Stimulated activated CD4-positive, alpha-beta T cell treated with anti-CD3 and anti-CD28 coated beads, Interleukin-4, amount 100 ng/mL, for 4 hours (primary cell): ENCODE measurements at regions not wholly inside any gene's neighbourhood (a gene's known extent, or its start where the extent isn't known, plus 50 kb on each side); places are given as distances from the start of the nearest gene placed in this dataset.

Experiments used
- DNase-seq, 2 experiments: peaks; one replicate each; pipeline ENCODE4 v3.0.0-alpha.2; 2020

- DNase-seq, result no peak
Observed at GRCh38 chr2:180656455-180656847, 324.0 kb upstream of the UBE2E3 start.

- no peak for DNase-seq
Observed at GRCh38 chr2:180655842-180656454, 324.5 kb upstream of the UBE2E3 start.

DNA sequence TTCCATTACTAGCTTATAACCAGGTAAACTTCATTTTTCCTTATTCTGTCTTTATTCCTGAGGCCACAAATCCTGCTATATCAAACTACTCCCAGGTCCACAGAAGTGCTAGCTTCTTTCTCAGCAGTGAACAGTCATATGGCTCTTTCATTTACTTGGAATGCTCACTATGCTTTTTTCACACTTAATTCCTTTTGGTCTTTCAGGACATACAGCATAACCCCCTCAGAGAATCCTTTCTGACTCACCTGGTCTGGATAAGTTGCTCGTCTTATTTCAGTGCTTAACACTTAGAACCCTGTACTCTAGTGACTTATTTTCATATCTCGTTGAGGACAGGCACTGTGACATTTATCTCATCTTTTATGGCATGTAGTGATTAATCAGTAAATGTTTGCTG, 325.0 kb upstream of the UBE2E3 start:
- no peak for DNase-seq

DNA sequence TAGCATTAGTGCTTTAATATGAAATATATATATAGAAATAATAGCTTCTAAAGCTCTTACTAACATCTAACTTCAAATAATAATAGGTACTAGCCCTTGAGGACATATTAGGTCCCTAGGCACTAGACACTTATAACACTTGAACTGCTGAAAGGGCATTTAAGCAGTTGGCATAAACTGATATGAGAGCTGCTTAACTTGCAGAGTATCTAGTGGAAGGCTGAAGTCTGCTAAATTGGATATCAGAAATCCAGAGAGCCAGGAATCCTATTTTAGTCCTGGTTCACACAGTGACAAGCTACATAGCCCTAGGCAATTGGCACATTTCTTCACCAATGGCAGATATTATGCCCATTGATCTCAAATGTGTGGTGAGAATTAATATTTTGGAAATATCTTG, 326.9 kb upstream of the UBE2E3 start:
- DNase-seq, result no peak

GRCh38 chr2:180652794-180653193, 327.6 kb upstream of the UBE2E3 start:
- DNase-seq, result no peak

- no peak for DNase-seq
Observed at GRCh38 chr2:180651596-180651995, 328.8 kb upstream of the UBE2E3 start.

- DNase-seq, result no peak
Observed at GRCh38 chr2:180647621-180648020, 332.8 kb upstream of the UBE2E3 start.

GRCh38 chr2:180647221-180647620, 333.2 kb upstream of the UBE2E3 start:
- DNase-seq, result no peak

- no peak for DNase-seq
Observed at GRCh38 chr2:180646756-180647155, 333.6 kb upstream of the UBE2E3 start.

DNA sequence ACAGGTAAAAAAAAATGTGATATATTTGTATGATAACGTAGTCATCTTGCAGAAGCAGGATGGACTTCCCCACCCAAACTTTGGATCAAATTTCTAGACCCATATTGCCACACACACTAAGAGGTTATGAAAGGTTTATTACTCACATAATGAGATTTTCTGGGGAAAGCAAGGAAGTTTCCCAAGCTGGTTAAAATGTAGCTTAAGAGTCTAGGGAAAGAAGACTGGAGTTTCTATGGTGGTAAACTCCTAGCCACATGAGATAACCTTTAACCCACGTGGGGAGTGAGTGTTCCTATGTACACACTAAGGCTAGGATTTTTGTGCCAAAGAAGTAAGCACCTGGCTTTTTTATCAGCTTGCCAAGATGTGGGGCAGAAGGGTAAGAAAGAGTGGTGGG, 335.7 kb upstream of the UBE2E3 start:
- DNase-seq, result no peak

DNA sequence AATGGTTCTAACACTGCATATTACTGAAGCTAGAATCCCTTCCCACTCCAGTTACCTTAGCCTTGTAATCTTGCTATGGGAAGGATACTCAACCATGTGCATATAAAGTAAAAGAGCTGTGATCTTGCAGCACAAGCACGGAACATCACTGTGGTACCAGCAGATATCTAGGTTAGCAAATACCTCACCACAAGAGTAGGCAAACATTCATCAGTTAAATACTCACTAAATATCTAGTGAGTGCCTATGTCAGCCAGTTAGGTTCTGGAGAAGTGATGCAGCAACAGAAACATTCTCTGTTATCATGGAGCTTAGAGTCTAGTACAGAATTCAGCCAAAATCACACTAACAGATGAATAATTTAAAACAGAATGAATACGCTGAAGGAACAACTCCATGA, 349.6 kb upstream of the UBE2E3 start:
- DNase-seq, result no peak

DNA sequence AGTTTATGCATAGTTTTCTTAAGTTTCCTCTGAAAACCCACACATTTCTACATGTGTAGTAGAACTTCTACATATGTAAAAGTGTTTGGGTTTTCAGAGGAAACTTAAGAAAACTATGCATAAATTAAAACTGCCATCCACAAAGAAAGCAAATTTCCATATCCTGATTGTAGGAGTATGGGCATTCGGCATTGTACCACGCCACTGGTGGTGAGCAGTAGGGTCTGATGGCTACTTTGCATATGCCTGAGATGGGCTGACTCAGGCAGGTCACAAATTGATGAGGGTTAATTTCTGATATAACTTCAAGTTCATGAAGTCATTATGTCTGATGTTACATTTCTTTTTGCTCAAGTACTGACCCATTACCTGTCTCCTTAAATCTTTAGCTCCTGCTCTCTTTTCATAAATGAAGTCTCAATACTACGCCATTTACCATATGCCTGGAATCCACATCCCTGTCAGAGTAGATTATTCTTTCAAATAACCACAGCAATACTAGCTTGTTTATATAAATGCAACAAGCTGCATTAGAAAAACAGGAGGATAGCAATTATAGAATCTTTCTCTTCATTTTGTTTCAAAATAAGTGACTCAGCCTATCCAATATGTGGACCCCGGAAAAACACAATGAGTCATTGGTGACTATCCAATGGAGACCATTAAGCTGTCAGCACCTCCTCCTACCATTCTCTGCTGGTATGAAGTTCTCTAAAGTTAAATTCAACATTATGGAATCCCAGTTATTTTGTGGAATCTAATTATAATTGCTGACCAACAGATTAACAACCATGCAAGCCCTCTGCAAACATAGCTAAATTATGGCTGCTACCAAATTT, 355.2 kb upstream of the UBE2E3 start:
- no peak for DNase-seq

DNA sequence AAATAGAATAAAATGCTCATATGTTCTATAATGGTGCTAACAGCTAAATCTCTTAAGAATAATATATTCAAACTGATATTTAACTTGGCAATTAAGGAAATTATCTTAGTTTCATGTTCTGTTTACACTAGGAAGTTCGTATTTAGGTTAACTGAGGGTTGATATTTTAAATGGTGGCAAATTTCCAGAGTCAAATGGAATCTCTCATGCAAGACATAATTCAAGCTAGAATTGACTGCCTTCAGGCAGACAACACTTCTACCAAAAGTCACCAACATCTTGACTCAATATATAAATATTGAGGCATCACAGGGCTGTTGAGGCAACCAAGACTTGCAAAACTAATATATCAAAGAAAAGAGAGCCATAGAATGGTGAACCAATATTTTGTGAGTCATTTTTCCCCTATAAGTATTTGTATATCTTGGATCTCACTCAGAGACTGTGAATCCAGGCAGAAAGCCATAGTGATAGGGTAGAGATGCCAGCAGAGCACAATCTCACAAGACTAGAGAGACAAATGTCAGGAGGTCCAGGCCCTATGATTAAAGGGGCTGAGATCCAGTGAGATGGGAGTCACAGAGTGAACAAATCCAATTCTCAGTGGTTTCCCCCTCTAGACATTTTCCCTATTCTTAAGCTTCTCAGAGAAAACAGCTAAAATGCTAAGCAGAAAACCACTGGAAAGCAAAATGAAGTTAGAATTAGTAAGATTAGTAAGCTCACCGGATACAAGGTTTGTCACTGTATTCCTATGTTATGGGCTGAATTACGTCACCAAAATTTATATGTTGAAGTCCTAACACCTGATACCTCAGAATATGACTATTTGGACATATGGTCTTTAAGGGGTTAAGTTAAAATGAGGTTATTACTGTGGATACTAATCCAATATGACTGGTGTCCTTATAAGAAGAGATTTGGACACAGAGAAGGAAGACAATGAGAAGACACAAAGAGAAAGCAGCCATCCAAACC, 358.2 kb upstream of the UBE2E3 start:
- DNase-seq, result no peak

GRCh38 chr2:180621366-180621765, 359.0 kb upstream of the UBE2E3 start:
- DNase-seq, result no peak

DNA sequence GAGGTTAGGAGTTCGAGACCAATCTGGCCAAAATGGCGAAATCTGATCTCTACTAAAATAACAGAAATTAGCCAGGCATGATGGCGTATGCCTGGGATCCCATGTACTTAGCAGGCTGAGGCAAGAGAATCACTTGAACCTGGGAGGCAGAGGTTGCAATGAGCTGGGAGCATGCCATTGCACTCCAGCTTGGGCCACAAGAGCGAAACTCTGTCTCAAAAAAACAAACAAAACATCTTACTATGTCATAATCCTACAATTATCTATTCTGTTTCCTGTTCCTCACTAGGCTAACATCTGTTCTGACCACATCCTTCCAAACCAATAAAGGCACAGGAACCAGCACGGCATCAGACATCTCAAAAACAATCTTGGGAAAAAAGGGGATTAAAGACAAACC, 361.8 kb upstream of the UBE2E3 start:
- no peak for DNase-seq

- DNase-seq, result no peak
Observed at GRCh38 chr2:180614776-180615175, 365.6 kb upstream of the UBE2E3 start.

DNA sequence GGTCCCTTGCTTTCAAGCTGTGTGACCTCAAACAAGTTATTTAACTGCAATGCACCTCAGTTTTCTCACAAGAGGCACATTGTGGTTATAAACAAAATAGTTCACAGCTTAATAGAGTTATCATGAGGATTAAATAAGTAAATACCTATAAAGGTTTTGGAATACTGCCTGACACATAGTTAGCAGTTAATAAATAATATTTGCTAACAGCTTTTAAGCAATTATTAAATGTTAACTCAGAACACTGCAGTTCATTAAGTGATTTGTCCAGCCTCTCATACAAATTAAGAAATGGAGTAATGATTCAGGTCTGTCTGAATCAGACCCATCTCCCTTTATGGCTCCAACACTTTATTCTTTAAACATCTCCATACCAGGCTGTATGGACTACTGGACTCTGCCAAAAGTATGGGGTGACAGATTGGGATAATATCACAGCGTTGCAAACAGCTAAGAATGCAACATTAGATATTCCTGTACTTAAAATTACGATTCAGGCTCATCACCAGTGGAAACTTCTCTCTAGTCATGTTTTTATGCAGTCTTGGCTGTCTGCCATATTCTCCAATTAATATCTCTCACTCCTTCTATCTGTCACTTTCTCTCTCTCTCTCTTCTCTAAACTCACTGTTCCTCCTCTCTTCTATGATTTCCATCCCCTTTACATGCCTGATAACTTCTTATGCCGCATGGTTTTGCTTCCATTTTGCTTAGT, 370.6 kb upstream of the UBE2E3 start:
- DNase-seq, result no peak

DNA sequence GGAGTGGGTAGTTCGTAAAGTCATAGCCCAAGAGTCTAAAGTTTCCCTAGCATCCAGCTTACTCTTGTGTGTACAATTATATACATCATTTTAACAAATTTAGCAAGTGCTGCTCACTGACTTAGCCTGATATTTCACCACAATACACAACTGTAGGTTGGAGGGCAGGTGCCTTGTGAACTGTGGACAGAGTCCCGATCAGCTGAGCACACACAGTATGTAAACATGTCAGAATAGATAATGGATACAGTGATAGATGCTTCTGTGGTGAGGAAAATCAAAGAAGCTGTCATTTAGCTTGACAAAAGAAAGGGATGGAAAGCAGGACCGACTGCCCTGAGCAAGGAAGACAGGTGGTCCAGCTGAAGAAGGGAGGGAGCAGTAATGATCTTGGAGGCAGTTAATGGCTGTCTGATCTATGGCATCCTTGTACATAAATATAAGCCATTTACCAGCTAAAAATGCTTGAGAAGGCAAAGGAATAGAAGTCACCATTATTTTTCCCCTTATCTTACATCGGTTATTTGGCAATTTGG, 372.8 kb upstream of the UBE2E3 start:
- no peak for DNase-seq

GRCh38 chr2:180604077-180604476, 376.3 kb upstream of the UBE2E3 start:
- DNase-seq, result no peak

DNA sequence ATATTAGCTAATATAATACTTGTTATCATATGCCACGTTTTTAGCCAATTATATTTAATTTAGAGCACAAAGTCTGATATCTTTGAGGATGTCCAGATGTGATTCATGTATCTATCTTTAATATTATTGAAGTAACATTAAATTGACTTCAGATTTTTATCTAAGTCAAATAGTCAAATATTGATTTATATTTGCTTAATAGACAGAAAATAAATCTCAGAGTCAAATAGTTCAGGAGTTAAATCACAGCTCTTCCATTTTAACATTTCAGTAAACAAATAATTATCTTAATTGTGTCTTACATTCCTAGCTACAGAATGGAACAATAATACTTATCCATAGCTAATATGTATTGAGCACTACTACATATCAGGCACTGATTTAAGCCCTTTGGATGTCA, 379.4 kb upstream of the UBE2E3 start:
- no peak for DNase-seq

GRCh38 chr2:180599804-180600203, 380.6 kb upstream of the UBE2E3 start:
- DNase-seq, result no peak

DNA sequence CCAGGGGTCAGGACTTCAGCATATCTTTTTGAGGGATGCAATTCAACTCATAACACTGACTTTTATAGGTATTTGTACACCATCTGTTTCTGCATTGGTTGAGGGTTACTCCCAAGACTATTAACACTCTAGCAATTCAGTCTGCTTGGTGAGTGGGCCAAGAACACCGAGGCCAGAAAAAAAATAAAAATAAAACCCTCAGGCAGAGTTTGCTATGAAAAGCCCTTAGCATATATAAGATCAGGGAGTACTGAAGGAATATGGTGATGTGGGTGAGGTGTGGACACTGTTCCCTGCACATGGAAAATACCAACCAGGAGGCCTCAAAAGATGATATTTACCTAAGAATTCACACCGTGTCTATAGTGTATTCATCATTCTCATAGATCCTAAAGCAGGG, 383.2 kb upstream of the UBE2E3 start:
- no peak for DNase-seq

GRCh38 chr2:180596453-180596852, 384.0 kb upstream of the UBE2E3 start:
- DNase-seq, result no peak
